Esophagus squamous epithelium (tissue), 5 donors: ENCODE measurements at regions not wholly inside any gene's neighbourhood (a gene's known extent, or its start where the extent isn't known, plus 50 kb on each side); places are given as distances from the start of the nearest gene placed in this dataset.

Experiments
- DNase-seq: peaks from one replicate; lab custom pipeline; 2025; lab: John Stamatoyannopoulos, UW
- H3K27ac ChIP-seq, 4 donors: fragments of 200-600 bp; sonication (generic); one replicate each; pipeline ENCODE4 v1.5.1; 2016 to 2019; ENCODE audit warnings: mild to moderate bottlenecking in 1 of 4
- H3K27me3 ChIP-seq, 4 donors: fragments of 200-600 bp; sonication (generic); 1 replicate in 3 of 4; 2 replicates in 1 of 4; pipeline versions ENCODE4 v1.5.1 to v1.6.0; 2017 to 2021; ENCODE audit warnings: antibody characterized with exemption in 1 of 4
- H3K36me3 ChIP-seq, 3 donors: fragments of 200-600 bp; sonication (generic); one replicate each; pipeline ENCODE4 v1.5.1; 2016 to 2019
- H3K4me1 ChIP-seq, 3 donors: fragments of 200-600 bp; sonication (generic); one replicate each; pipeline ENCODE4 v1.5.1; 2017 to 2019
- H3K4me3 ChIP-seq, 4 donors: fragments of 200-600 bp; sonication (generic); 1 replicate in 3 of 4; 2 replicates in 1 of 4; pipeline ENCODE4 v1.5.1; 2016 to 2019; ENCODE audit warnings: mild to moderate bottlenecking in 2 of 4, moderate library complexity in 1 of 4
- H3K9me3 ChIP-seq, 3 donors: fragments of 200-600 bp; sonication (generic); one replicate each; pipeline ENCODE4 v1.5.1; 2016 to 2019
- POLR2A ChIP-seq, 4 donors: fragments of 450-650 bp; IDR thresholded peaks; one replicate each; pipeline ENCODE4 v1.6.1; 2017; ENCODE audit warnings: antibody characterized with exemption in 4 of 4, mild to moderate bottlenecking in 4 of 4, moderate library complexity in 3 of 4
- WGBS, 2 donors: methylation state at CpG; one replicate each; pipeline ENCODE4 v1.1.5; 2018; 5-methylcytosine and 5-hydroxymethylcytosine counted together
- intact Hi-C: fragments of 100-400 bp; cut with DNase I; formaldehyde crosslinking; loops from one replicate; pipeline ENCODE4 v1.15.0; 2022
- TF ChIP-seq, protein P1 (sequence below), 6 experiments: fragments of 450-650 bp in 4 of 6; fragments of 200-600 bp in 2 of 6; sonication (generic) in 2 of 6; IDR thresholded peaks; one replicate each; pipeline ENCODE4 v1.5.1; 2016 to 2019; ENCODE audit warnings: antibody characterized with exemption in 6 of 6, mild to moderate bottlenecking in 4 of 6, moderate library complexity in 4 of 6
- donor health status: DM: yes; HTN: yes; CAD: no.

DNA sequence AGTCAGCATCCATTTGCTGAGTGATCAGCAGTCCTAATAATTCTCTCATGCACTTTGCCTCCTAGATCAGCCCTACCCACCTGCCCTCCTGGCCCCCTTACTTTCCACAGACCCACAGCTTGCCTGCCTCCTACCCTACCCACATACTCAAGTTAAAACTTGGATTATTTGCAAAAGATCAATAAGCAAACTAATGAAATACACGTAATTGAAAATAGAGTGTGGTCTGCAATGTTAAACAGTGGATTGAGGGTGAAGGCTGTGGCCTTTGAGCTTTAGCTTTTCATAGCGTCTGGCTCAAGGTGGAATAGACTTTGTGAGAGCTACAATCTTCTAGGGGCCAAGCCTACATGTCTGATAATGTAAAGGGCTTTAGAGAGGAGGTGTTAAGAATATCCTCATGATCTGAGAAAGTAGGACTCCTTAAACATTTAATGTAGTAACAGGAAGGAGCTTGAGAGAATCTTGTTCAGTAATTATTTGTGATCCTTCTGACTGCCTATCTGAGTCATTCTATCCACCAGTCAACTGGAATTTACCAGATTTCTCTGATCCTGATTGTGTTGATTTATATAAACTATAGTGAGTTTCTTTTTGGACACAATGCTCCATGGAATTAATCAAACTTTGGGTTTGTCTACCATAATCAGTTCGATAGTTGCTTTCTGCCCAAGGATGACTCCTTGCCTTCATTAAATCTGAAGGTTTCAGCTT lies 310.0 kb downstream of the HRH4 start:
- no peak for TF ChIP-seq POLR2A (IDR thresholded peaks at IDR 0.05)
- TF ChIP-seq, protein P1, sequence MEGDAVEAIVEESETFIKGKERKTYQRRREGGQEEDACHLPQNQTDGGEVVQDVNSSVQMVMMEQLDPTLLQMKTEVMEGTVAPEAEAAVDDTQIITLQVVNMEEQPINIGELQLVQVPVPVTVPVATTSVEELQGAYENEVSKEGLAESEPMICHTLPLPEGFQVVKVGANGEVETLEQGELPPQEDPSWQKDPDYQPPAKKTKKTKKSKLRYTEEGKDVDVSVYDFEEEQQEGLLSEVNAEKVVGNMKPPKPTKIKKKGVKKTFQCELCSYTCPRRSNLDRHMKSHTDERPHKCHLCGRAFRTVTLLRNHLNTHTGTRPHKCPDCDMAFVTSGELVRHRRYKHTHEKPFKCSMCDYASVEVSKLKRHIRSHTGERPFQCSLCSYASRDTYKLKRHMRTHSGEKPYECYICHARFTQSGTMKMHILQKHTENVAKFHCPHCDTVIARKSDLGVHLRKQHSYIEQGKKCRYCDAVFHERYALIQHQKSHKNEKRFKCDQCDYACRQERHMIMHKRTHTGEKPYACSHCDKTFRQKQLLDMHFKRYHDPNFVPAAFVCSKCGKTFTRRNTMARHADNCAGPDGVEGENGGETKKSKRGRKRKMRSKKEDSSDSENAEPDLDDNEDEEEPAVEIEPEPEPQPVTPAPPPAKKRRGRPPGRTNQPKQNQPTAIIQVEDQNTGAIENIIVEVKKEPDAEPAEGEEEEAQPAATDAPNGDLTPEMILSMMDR (IDR thresholded peaks at IDR 0.05) = no peak
- H3K9me3 ChIP-seq = no peaks in the 10 kb centered on the region
- H3K27me3 ChIP-seq = no peaks in the 10 kb centered on the region
- no peaks in the 10 kb centered on the region for H3K36me3 ChIP-seq
- 79 to 93% methylated on average over 3 of the region's 3 CpGs for WGBS, 2 donors
- no peak overlapping the region for H3K27ac ChIP-seq
- intact Hi-C loops = no loop called here
- no peak overlapping the region for H3K4me3 ChIP-seq
- H3K4me1 ChIP-seq = no peaks in the 10 kb centered on the region
- no peak for DNase-seq

DNA sequence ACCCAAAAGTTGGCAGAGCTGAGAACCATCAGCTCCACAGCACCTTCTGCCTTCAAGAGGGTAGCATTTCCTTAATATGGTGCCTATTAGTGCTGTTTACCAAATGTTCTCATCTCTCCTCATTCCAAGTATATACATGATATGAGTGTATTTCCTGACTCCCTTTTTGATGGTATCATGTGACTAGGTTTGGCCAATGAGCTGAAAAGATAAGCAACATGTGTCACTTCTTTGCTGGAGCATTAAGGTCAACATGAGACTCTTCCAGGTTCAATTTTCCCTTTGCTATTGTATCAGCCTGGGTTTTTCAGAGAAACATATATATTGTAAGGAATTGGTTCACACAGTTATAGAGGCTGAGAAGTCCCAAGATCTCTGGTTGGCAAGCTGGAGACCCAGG lies 310.9 kb downstream of the HRH4 start:
- no peaks in the 10 kb centered on the region for H3K27me3 ChIP-seq
- TF ChIP-seq, protein P1 (IDR thresholded peaks at IDR 0.05) = no peak
- TF ChIP-seq POLR2A (IDR thresholded peaks at IDR 0.05) = no peak
- H3K27ac ChIP-seq = no peak overlapping the region
- H3K4me1 ChIP-seq = no peaks in the 10 kb centered on the region
- no peak for DNase-seq
- H3K36me3 ChIP-seq = no peaks in the 10 kb centered on the region
- H3K9me3 ChIP-seq = no peaks in the 10 kb centered on the region
- intact Hi-C loops = no loop called here
- H3K4me3 ChIP-seq = no peak overlapping the region

GRCh38 chr18:24773101-24773500 lies 312.7 kb downstream of the HRH4 start:
- intact Hi-C loops = no loop called here
- 90 to 95% methylated on average over 2 of the region's 2 CpGs for WGBS, 2 donors
- H3K27me3 ChIP-seq = no peaks in the 10 kb centered on the region

GRCh38 chr18:24776019-24776418 lies 315.6 kb downstream of the HRH4 start:
- TF ChIP-seq, protein P1 (IDR thresholded peaks at IDR 0.05) = no peak
- no peak for TF ChIP-seq POLR2A (IDR thresholded peaks at IDR 0.05)
- no peak overlapping the region for H3K27ac ChIP-seq
- intact Hi-C loops = no loop called here
- H3K9me3 ChIP-seq = no peaks in the 10 kb centered on the region
- H3K4me1 ChIP-seq = no peaks in the 10 kb centered on the region
- DNase-seq = no peak
- H3K36me3 ChIP-seq = no peaks in the 10 kb centered on the region
- H3K27me3 ChIP-seq = no peaks in the 10 kb centered on the region
- H3K4me3 ChIP-seq = no peak overlapping the region

More at GRCh38 chr18:24773101-24773500, 312.7 kb downstream of the HRH4 start:
- no peaks in the 10 kb centered on the region for H3K9me3 ChIP-seq
- H3K4me1 ChIP-seq = no peaks in the 10 kb centered on the region
- H3K4me3 ChIP-seq = no peak overlapping the region
- TF ChIP-seq POLR2A (IDR thresholded peaks at IDR 0.05) = no peak
- TF ChIP-seq, protein P1 (IDR thresholded peaks at IDR 0.05) = no peak
- H3K36me3 ChIP-seq = no peaks in the 10 kb centered on the region
- no peak overlapping the region for H3K27ac ChIP-seq
- DNase-seq = no peak

DNA sequence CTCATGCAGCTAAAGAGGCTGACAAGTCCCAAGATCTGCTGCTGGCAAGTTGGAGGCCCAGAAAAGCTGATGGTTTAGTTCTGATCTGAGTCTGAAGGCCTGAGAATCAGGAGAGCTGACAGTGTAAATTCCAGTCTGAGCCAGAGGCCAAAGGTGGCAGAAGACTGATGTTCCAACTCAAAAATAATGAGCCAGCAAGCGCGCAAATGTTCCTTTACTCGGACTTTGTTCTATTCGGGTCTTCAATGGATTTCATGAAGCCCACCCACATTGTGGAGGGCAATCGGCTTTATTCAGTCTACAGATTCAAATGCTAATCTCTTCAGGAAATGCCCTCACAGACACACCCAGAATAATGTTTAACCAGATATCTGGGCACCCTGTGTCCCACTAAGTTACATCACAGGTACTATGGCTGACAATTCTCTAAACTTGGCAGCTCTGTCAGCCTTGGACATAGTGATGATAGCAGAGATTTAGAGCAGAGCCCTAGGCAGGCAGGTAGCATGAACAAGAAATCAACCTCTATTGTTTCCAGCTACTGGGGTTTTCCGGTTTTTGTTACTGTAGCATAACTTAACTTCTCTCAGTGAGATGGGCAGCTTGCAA lies 318.5 kb downstream of the HRH4 start:
- 68 to 84% methylated on average over 6 of the region's 6 CpGs for WGBS, 2 donors
- intact Hi-C loops = no loop called here

More for the DNA sequence above, 318.5 kb downstream of the HRH4 start:
- Histone ChIP-seq H3K4me1 (no peaks in the 10 kb centered on the region), H3K4me3 (no peak overlapping the region), H3K9me3 (no peaks in the 10 kb centered on the region), H3K36me3 (no peaks in the 10 kb centered on the region), H3K27me3 (no peaks in the 10 kb centered on the region), H3K27ac (no peak overlapping the region)
- no peak for TF ChIP-seq POLR2A (IDR thresholded peaks at IDR 0.05)
- TF ChIP-seq, protein P1 (IDR thresholded peaks at IDR 0.05) = no peak
- DNase-seq = no peak
